GM18511 (cell line): ENCODE measurements at regions not wholly inside any gene's neighbourhood (a gene's known extent, or its start where the extent isn't known, plus 50 kb on each side); places are given as distances from the start of the nearest gene placed in this dataset.
A peak's percentile ranks its signal among the peaks of the same experiment; 100 is the strongest.

Experiments
- ATAC-seq: cut with Tn5 transposase; IDR thresholded peaks from one replicate; pipeline ENCODE4 v1.9.1; 2021; ENCODE audit warnings: mild to moderate bottlenecking, moderate library complexity; ENCODE audit not compliant: unreplicated experiment

- no peak for ATAC-seq
Observed at GRCh38 chr14:62130441-62130840, 368.2 kb downstream of the SNAPC1 start.

- no peak for ATAC-seq
Observed at GRCh38 chr14:62133776-62134550, 371.7 kb downstream of the SNAPC1 start.

- no peak for ATAC-seq
Observed at GRCh38 chr14:62138593-62138992, 376.4 kb downstream of the SNAPC1 start.

- ATAC-seq: no peak
Observed at GRCh38 chr14:62141139-62141538, 378.9 kb downstream of the SNAPC1 start.

- ATAC-seq: no peak
Observed at GRCh38 chr14:62143245-62143644, 381.0 kb downstream of the SNAPC1 start.

- ATAC-seq: no peak
Observed at GRCh38 chr14:62144863-62145262, 382.6 kb downstream of the SNAPC1 start.

GRCh38 chr14:62146030-62146429 lies 383.8 kb downstream of the SNAPC1 start:
- no peak for ATAC-seq

GRCh38 chr14:62156052-62156451 lies 393.8 kb downstream of the SNAPC1 start:
- no peak for ATAC-seq

GRCh38 chr14:62158779-62159178 lies 396.6 kb downstream of the SNAPC1 start:
- ATAC-seq: no peak

GRCh38 chr14:62159314-62159713 lies 397.1 kb downstream of the SNAPC1 start:
- ATAC-seq: no peak

- ATAC-seq: no peak
Observed at GRCh38 chr14:62162998-62163589, 400.9 kb downstream of the SNAPC1 start.

GRCh38 chr14:62168564-62169155 lies 406.4 kb downstream of the SNAPC1 start:
- ATAC-seq: no peak

GRCh38 chr14:62179367-62180018 lies 417.3 kb downstream of the SNAPC1 start:
- ATAC-seq: peak; percentile 81

- no peak for ATAC-seq
Observed at GRCh38 chr14:62181591-62181990, 419.4 kb downstream of the SNAPC1 start.

GRCh38 chr14:62185078-62185477 lies 422.9 kb downstream of the SNAPC1 start:
- no peak for ATAC-seq

- ATAC-seq: no peak
Observed at GRCh38 chr14:62187265-62187664, 425.0 kb downstream of the SNAPC1 start.

GRCh38 chr14:62189698-62190097 lies 427.5 kb downstream of the SNAPC1 start:
- no peak for ATAC-seq

GRCh38 chr14:62206456-62206855 lies 444.2 kb downstream of the SNAPC1 start:
- ATAC-seq: no peak

- ATAC-seq: no peak
Observed at GRCh38 chr14:62209287-62209899, 447.2 kb downstream of the SNAPC1 start.

GRCh38 chr14:62213516-62213915 lies 451.3 kb downstream of the SNAPC1 start:
- no peak for ATAC-seq

GRCh38 chr14:62216121-62216520 lies 453.9 kb downstream of the SNAPC1 start:
- no peak for ATAC-seq
